ENCODE measurements at regions not wholly inside any gene's neighbourhood (a gene's known extent, or its start where the extent isn't known, plus 50 kb on each side); places are given as distances from the start of the nearest gene placed in this dataset.

GRCh38 chr16:54216268-54216667, 70.3 kb downstream of the IRX3 start:
- no peaks in the 10 kb centered on the region for H3K9me1 ChIP-seq (ENCODE audit: insufficient read depth, low read length)
- no peak overlapping the region for H4K91ac ChIP-seq (ENCODE audit: insufficient read depth, low read depth, low read length)
- CTCF ChIA-PET: no interaction called here
- in situ Hi-C loops (cut with MboI; ENCODE audit: low sequenced_read_pairs): no loop called here
- no peak overlapping the region for H2BK120ac ChIP-seq (ENCODE audit: low read depth, low read length)
- H3K18ac ChIP-seq (ENCODE audit: low read depth, low read length): no peak overlapping the region
- no peak overlapping the region for H4K5ac ChIP-seq (ENCODE audit: low read depth, low read length)
- H3K4me2 ChIP-seq (ENCODE audit: low read depth, low read length): no peak overlapping the region
- POLR2A ChIA-PET (ENCODE audit: unreplicated experiment): no interaction called here
- no TSS peak for BruUV-seq (replicated peaks)
- H4K8ac ChIP-seq (ENCODE audit: low read depth in 2 of 2, low read length in 2 of 2): no peak overlapping the region
- TF ChIP-seq MAFK (IDR thresholded peaks at IDR 0.05; ENCODE audit: low read depth, low read length): no peak
- TF ChIP-seq CTCF (conservative IDR thresholded peaks at IDR 0.05; ENCODE audit: low read depth, low read length): no peak
- TF ChIP-seq RFX5 (IDR thresholded peaks at IDR 0.05; ENCODE audit: low read depth, low read length): no peak
- TF ChIP-seq FOS (IDR thresholded peaks at IDR 0.05; ENCODE audit: low read depth, low read length): no peak
- TF ChIP-seq RAD21 (IDR thresholded peaks at IDR 0.05; ENCODE audit: low read length): no peak
- no peak for TF ChIP-seq USF2 (IDR thresholded peaks at IDR 0.05; ENCODE audit: low read depth, low read length)
- no peak for TF ChIP-seq RCOR1 (IDR thresholded peaks at IDR 0.05; ENCODE audit: insufficient replicate concordance, low read length)
- no peak for TF ChIP-seq BHLHE40 (IDR thresholded peaks at IDR 0.05; ENCODE audit: low read depth, low read length)
- TF ChIP-seq POLR2A (IDR thresholded peaks at IDR 0.05; ENCODE audit: low read depth, low read length): no peak
- no peak for TF ChIP-seq MAZ (IDR thresholded peaks at IDR 0.05; ENCODE audit: borderline replicate concordance, low read depth, low read length)
- no peak for TF ChIP-seq ELK1 (IDR thresholded peaks at IDR 0.05; ENCODE audit: borderline replicate concordance, low read depth, low read length)
- no peak for TF ChIP-seq NFE2L2 (IDR thresholded peaks at IDR 0.05; ENCODE audit: low read depth, low read length)
- no peak for TF ChIP-seq SMC3 (IDR thresholded peaks at IDR 0.05; ENCODE audit: low read depth, low read length)
- TF ChIP-seq CEBPB (IDR thresholded peaks at IDR 0.05; ENCODE audit: low read depth, low read length): no peak
- no peak for TF ChIP-seq MXI1 (IDR thresholded peaks at IDR 0.05; ENCODE audit: borderline replicate concordance, low read depth, low read length)
- no peak for TF ChIP-seq CHD1 (IDR thresholded peaks at IDR 0.05; ENCODE audit: low read depth, low read length)
- no peak overlapping the region for H2BK20ac ChIP-seq (ENCODE audit: low read depth, low read length)
- H3K23ac ChIP-seq (ENCODE audit: low read depth, low read length): no peak overlapping the region
- H3K14ac ChIP-seq (replicated peaks; ENCODE audit: low read depth, low read length): no peak overlapping the region
- no peaks in the 10 kb centered on the region for H4K20me1 ChIP-seq (ENCODE audit: insufficient read depth, low read length)
- no peak overlapping the region for H2AFZ ChIP-seq (replicated peaks; ENCODE audit: low read length, poor library complexity)
- no peak overlapping the region for H3K4me3 ChIP-seq (ENCODE audit: insufficient read depth, low read depth, low read length)
- no peaks in the 10 kb centered on the region for H3K36me3 ChIP-seq (ENCODE audit: control insufficient read depth, insufficient read depth, low read length)
- no peak overlapping the region for H3K4ac ChIP-seq (ENCODE audit: low read depth, low read length)
- DNase-seq (no peak), ATAC-seq (ENCODE audit: low read depth) (no peak)
- 0% methylated on average over 1 of the region's 9 CpGs; no CpG with 5 or more reads in 1 of the 2 experiments for WGBS, 2 experiments (ENCODE audit: extremely low coverage in 2 of 2, insufficient read length in 1 of 2)
- peaks cover 19% of the 10 kb centered on the region for H3K27me3 ChIP-seq (ENCODE audit: control insufficient read depth, insufficient read depth, low read length)
- no peak overlapping the region for H3K9ac ChIP-seq (ENCODE audit: low read depth, low read length)
- H3K9me3 ChIP-seq (ENCODE audit: control insufficient read depth, insufficient read depth, low read length): no peaks in the 10 kb centered on the region; the same call in 1 of the 2 replicates
- intact Hi-C loops (cut with micrococcal nuclease): no loop called here
- no peak overlapping the region for H3K27ac ChIP-seq (ENCODE audit: insufficient read depth, low read length)
- dilution Hi-C loops (cut with HindIII; ENCODE audit: low sequenced_read_pairs, unreplicated experiment): no loop called here
- no peak overlapping the region for H2AK9ac ChIP-seq (replicated peaks; ENCODE audit: low read depth, low read length, poor library complexity)
- H2BK15ac ChIP-seq (ENCODE audit: low read depth, low read length): no peak overlapping the region
- no peak overlapping the region for H3K56ac ChIP-seq (ENCODE audit: extremely low read depth, insufficient read depth, low read length)
- H3K4me1 ChIP-seq (ENCODE audit: control insufficient read depth, insufficient read depth, low read length): no peaks in the 10 kb centered on the region
- no peak overlapping the region for H2BK5ac ChIP-seq (ENCODE audit: low read depth, low read length, poor library complexity, severe bottlenecking)
- H2AK5ac ChIP-seq (ENCODE audit: low read depth, low read length): no peak overlapping the region
- no peaks in the 10 kb centered on the region for H3K79me1 ChIP-seq (ENCODE audit: low read depth in 1 of 2, low read length in 2 of 2)
